ENCODE measurements at regions not wholly inside any gene's neighbourhood (a gene's known extent, or its start where the extent isn't known, plus 50 kb on each side); places are given as distances from the start of the nearest gene placed in this dataset.

GRCh38 chr5:1727571-1727970, 72.1 kb downstream of the MRPL36 start:
- no peaks in the 10 kb centered on the region for H4K20me1 ChIP-seq (ENCODE audit: insufficient read depth, low read length)
- ChIA-PET CTCF (ENCODE audit: low intra/inter-chr PET ratio, low total read pairs) (no interaction called here), POLR2A (no interaction called here)
- no peaks in the 10 kb centered on the region for H3K79me2 ChIP-seq (ENCODE audit: insufficient read depth, low read length)
- FAIRE-seq: no peak
- no peak overlapping the region for H3K9ac ChIP-seq (ENCODE audit: insufficient read depth, low read depth, low read length)
- in situ Hi-C loops (cut with HindIII; ENCODE audit: extremely low pct_ligation_motif_present, low pct_unique_long_range_greater_than_20kb) (no loop called here), intact Hi-C loops (cut with micrococcal nuclease; ENCODE audit: unreplicated experiment) (no loop called here)
- no peak overlapping the region for H3K4me2 ChIP-seq (ENCODE audit: low read depth, low read length)
- no peak for DNase-seq (ENCODE audit: low spot score)
- no peaks in the 10 kb centered on the region for H3K4me1 ChIP-seq (ENCODE audit: insufficient read depth, low read length)
- H3K4me3 ChIP-seq (replicated peaks in 1 of 3; ENCODE audit: insufficient read depth in 1 of 3, low read depth in 2 of 3, low read length in 3 of 3): no peak overlapping the region
- no peak for ATAC-seq
- H3K27ac ChIP-seq (ENCODE audit: extremely low read length, insufficient read depth, low read length): no peak overlapping the region
- H3K36me3 ChIP-seq (replicated peaks in 1 of 2; ENCODE audit: control insufficient read depth in 1 of 2, insufficient read depth in 2 of 2, low read length in 2 of 2): no peaks in the 10 kb centered on the region
- no TSS peak for BruUV-seq (replicated peaks)
- no peak overlapping the region for H2AFZ ChIP-seq (ENCODE audit: low read length)
- H3K27me3 ChIP-seq (ENCODE audit: control insufficient read depth in 1 of 2, insufficient read depth in 2 of 2, low read length in 2 of 2): peaks cover 15 to 73% of the 10 kb centered on the region in 2 experiments
- H3K9me3 ChIP-seq (ENCODE audit: low read length): no peaks in the 10 kb centered on the region
- 35% methylated on average over 4 of the region's 19 CpGs for WGBS (ENCODE audit: low lambda C conversion rate)
- no peak for TF ChIP-seq ZNF512B (CRISPR knock-in tag; IDR thresholded peaks at IDR 0.05; ENCODE audit: borderline replicate concordance)
- no peak for TF ChIP-seq MBD4 (IDR thresholded peaks at IDR 0.05; ENCODE audit: borderline replicate concordance, low read length)
- TF ChIP-seq ZNF572 (CRISPR knock-in tag; IDR thresholded peaks at IDR 0.05): no peak
- no peak for TF ChIP-seq SOX13 (IDR thresholded peaks at IDR 0.05)
- no peak for TF ChIP-seq SOX13 (CRISPR knock-in tag; conservative IDR thresholded peaks at IDR 0.05 in 1 of 2, IDR thresholded peaks at IDR 0.05 in 1 of 2)
- no peak for TF ChIP-seq ZMAT3 (CRISPR knock-in tag; conservative IDR thresholded peaks at IDR 0.05)
- TF ChIP-seq ZNF563 (CRISPR knock-in tag; IDR thresholded peaks at IDR 0.05): no peak
- TF ChIP-seq RERE (CRISPR knock-in tag; IDR thresholded peaks at IDR 0.05; ENCODE audit: low read depth): no peak
- TF ChIP-seq SKI (IDR thresholded peaks at IDR 0.05; ENCODE audit: partially characterized antibody): no peak
- TF ChIP-seq EZH2 (conservative IDR thresholded peaks at IDR 0.05; ENCODE audit: low read depth, low read length): no peak
- TF ChIP-seq, protein P1, sequence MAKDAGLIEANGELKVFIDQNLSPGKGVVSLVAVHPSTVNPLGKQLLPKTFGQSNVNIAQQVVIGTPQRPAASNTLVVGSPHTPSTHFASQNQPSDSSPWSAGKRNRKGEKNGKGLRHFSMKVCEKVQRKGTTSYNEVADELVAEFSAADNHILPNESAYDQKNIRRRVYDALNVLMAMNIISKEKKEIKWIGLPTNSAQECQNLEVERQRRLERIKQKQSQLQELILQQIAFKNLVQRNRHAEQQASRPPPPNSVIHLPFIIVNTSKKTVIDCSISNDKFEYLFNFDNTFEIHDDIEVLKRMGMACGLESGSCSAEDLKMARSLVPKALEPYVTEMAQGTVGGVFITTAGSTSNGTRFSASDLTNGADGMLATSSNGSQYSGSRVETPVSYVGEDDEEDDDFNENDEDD (CRISPR knock-in tag; IDR thresholded peaks at IDR 0.05; ENCODE audit: borderline replicate concordance): no peak
- TF ChIP-seq ATF5 (CRISPR knock-in tag; IDR thresholded peaks at IDR 0.05; ENCODE audit: low read depth): no peak
- no peak for TF ChIP-seq NCOA5 (CRISPR knock-in tag; IDR thresholded peaks at IDR 0.05)
- TF ChIP-seq FOXP1 (IDR thresholded peaks at IDR 0.05): no peak
- TF ChIP-seq FOXP1 (CRISPR knock-in tag; IDR thresholded peaks at IDR 0.05): no peak
- TF ChIP-seq SYNCRIP (IDR thresholded peaks at IDR 0.05; ENCODE audit: insufficient read depth, low read depth, low read length): no peak

All from HepG2 (cell line).